GM12878 (cell line): ENCODE measurements at regions not wholly inside any gene's neighbourhood (a gene's known extent, or its start where the extent isn't known, plus 50 kb on each side); places are given as distances from the start of the nearest gene placed in this dataset.

Experiments used
- ATAC-seq: fragments of 200-7000 bp; cut with Tn5 transposase; 3 replicates; pipeline ENCODE4 v1.9.1; 2020; ENCODE audit warnings: mild to moderate bottlenecking, moderate library complexity
- BruUV-seq: library from RNA; stranded (reverse); fragments of 400-500 nt; replicated peaks from 2 replicates; lab custom pipeline; 2021; lab: Mats Ljungman, UMichigan
- CTCF ChIA-PET: fragments of 300-600 bp; sonication (Branson Sonifier 250); formaldehyde crosslinking; extraction: SDS; loops from one replicate; lab custom pipeline; 2021; ENCODE audit warnings: inconsistent platforms; lab: Yijun Ruan, JAX
- POLR2A ChIA-PET: fragments of 350-600 bp; formaldehyde crosslinking; extraction: SDS; loops from one replicate; lab custom pipeline; 2021; ENCODE audit warnings: inconsistent platforms; lab: Charles Lee
- RAD21 ChIA-PET: fragments of 300-600 bp; sonication (Branson Sonifier 250); formaldehyde crosslinking; loops from one replicate; lab custom pipeline; 2023; ENCODE audit warnings: antibody characterized with exemption; ENCODE audit not compliant: unreplicated experiment; lab: Charles Lee
- SMC1A ChIA-PET: fragments of 300-600 bp; sonication (Branson Sonifier 250); formaldehyde crosslinking; loops from one replicate; lab custom pipeline; 2023; ENCODE audit not compliant: unreplicated experiment, uncharacterized antibody; lab: Charles Lee
- DNase-seq: peaks from one replicate; pipeline ENCODE4 v3.0.0-alpha.2; 2011; ENCODE audit warnings: low read depth, low spot score
- FAIRE-seq: peaks from 3 replicates; lab custom pipeline; 2011; peaks lifted over from hg19 to GRCh38; lab: Jason Lieb, UNC
- H2AFZ ChIP-seq: 2 replicates; pipeline ENCODE4 v1.6.0; 2011; ENCODE audit warnings: low read depth, low read length, control low read depth; ENCODE audit not compliant: control insufficient read depth
- H3K27ac ChIP-seq: 2 replicates; pipeline ENCODE4 v1.5.1; 2011; ENCODE audit warnings: control low read depth; ENCODE audit not compliant: control insufficient read depth, insufficient read depth
- H3K27me3 ChIP-seq, 2 experiments: replicated peaks in 1 of 2; 2 replicates each; pipeline versions ENCODE4 v1.6.0 to v1.6.1; 2011; ENCODE audit warnings: low read length in 1 of 2; ENCODE audit not compliant: control insufficient read depth in 2 of 2, insufficient read depth in 2 of 2
- H3K36me3 ChIP-seq, 2 experiments: 2 replicates each; pipeline ENCODE4 v1.5.1; 2011; ENCODE audit warnings: low read length in 1 of 2; ENCODE audit not compliant: control insufficient read depth in 2 of 2, insufficient read depth in 2 of 2
- H3K4me1 ChIP-seq: 2 replicates; pipeline ENCODE4 v1.6.1; 2011; ENCODE audit warnings: mild to moderate bottlenecking, low read length, moderate library complexity, mixed read lengths; ENCODE audit not compliant: control insufficient read depth, insufficient read depth
- H3K4me2 ChIP-seq: 2 replicates; pipeline ENCODE4 v1.6.0; 2011; ENCODE audit warnings: control low read depth; ENCODE audit not compliant: control insufficient read depth, insufficient read depth
- H3K4me3 ChIP-seq: fragments of 200-600 bp; sonication (generic); 2 replicates; pipeline ENCODE4 v1.5.1; 2016
- H3K79me2 ChIP-seq: 2 replicates; pipeline ENCODE4 v1.6.0; 2011; ENCODE audit warnings: low read length; ENCODE audit not compliant: control insufficient read depth, insufficient read depth
- H3K9ac ChIP-seq: 2 replicates; pipeline ENCODE4 v1.8.0; 2011; ENCODE audit warnings: low read length, control low read depth, mixed read lengths; ENCODE audit not compliant: control insufficient read depth, insufficient read depth
- H3K9me3 ChIP-seq: replicated peaks from 3 replicates; pipeline ENCODE4 v1.5.1; 2011; ENCODE audit warnings: mild to moderate bottlenecking, low read length; ENCODE audit not compliant: control insufficient read depth, insufficient read depth
- H4K20me1 ChIP-seq: 2 replicates; pipeline ENCODE4 v1.6.0; 2011; ENCODE audit not compliant: control insufficient read depth, insufficient read depth
- CHD4 ChIP-seq: fragments of 200-600 bp; sonication (generic); IDR thresholded peaks from 2 replicates; pipeline ENCODE4 v1.6.1; 2016; ENCODE audit warnings: mild to moderate bottlenecking
- ETV6 ChIP-seq, 2 experiments: fragments of 450-650 bp in 1 of 2; IDR thresholded peaks in 1 of 2; conservative IDR thresholded peaks in 1 of 2; 2 replicates each; pipeline ENCODE4 v1.6.1; 2014; ENCODE audit warnings: antibody characterized with exemption in 1 of 2, borderline replicate concordance in 1 of 2, low read depth in 1 of 2, mild to moderate bottlenecking in 1 of 2, moderate library complexity in 1 of 2
- NFYA ChIP-seq: IDR thresholded peaks from 2 replicates; pipeline ENCODE4 v1.6.1; 2011; ENCODE audit warnings: low read depth, mild to moderate bottlenecking, low read length, improper control_type of control experiment, borderline replicate concordance
- TCF12 ChIP-seq: IDR thresholded peaks from 2 replicates; pipeline ENCODE4 v1.6.1; 2011; ENCODE audit warnings: low read depth, mild to moderate bottlenecking, low read length
- YY1 ChIP-seq: IDR thresholded peaks from 2 replicates; pipeline ENCODE4 v1.6.1; 2011; ENCODE audit warnings: low read depth, mild to moderate bottlenecking, low read length
- ZNF24 ChIP-seq: fragments of 450-650 bp; IDR thresholded peaks from 2 replicates; pipeline ENCODE4 v1.6.1; 2017; ENCODE audit warnings: antibody characterized with exemption, mild to moderate bottlenecking
- WGBS: methylation state at CpG from one replicate; pipeline ENCODE4 v1.1.6; 2016; ENCODE audit warnings: low lambda C conversion rate; ENCODE audit not compliant: insufficient replicate concordance, insufficient coverage; ENCODE audit errors: missing lambda C conversion rate; 5-methylcytosine and 5-hydroxymethylcytosine counted together
- in situ Hi-C: fragments of 300-500 bp; cut with MboI; formaldehyde crosslinking; loops from 9 replicates; pipeline ENCODE4 v1.14.3; 2018; ENCODE audit warnings: mixed read lengths
- intact Hi-C: fragments of 100-400 bp; cut with micrococcal nuclease; formaldehyde crosslinking; loops from one replicate; pipeline ENCODE4 v1.14.2; 2022; ENCODE audit not compliant: unreplicated experiment

GRCh38 chr10:89129911-89130310 is 77.2 kb downstream of the CH25H start:
- Histone ChIP-seq H3K4me3 (no peak overlapping the region), H2AFZ (no peak overlapping the region), H3K4me1 (no peaks in the 10 kb centered on the region), H3K9me3 (no peaks in the 10 kb centered on the region; the same call in 2 of the 3 replicates), H3K4me2 (no peak overlapping the region), H3K27ac (no peak overlapping the region), H3K36me3 (no peaks in the 10 kb centered on the region), H3K27me3 (no peaks in the 10 kb centered on the region), H4K20me1 (no peaks in the 10 kb centered on the region), H3K79me2 (no peaks in the 10 kb centered on the region), H3K9ac (no peak overlapping the region)
- ATAC-seq (no peak), FAIRE-seq (no peak), DNase-seq (no peak)
- ChIA-PET POLR2A (interaction anchor here (0.6 kb wide), 1 partner anchor 40 kb away, joined by 3 read pairs; no protein-coding TSS in a partner anchor), CTCF (no interaction called here), RAD21 (no interaction called here), SMC1A (no interaction called here)
- TF ChIP-seq CHD4: no peak
- TF ChIP-seq TCF12: no peak
- TF ChIP-seq NFYA: no peak
- no peak for TF ChIP-seq ZNF24
- intact Hi-C loops (no loop called here), in situ Hi-C loops (no loop called here)
- WGBS: 43% methylated on average over 4 of the region's 4 CpGs
- no TSS peak for BruUV-seq

GRCh38 chr10:89122433-89123051 is 84.6 kb downstream of the CH25H start:
- Histone ChIP-seq H3K27me3 (no peaks in the 10 kb centered on the region), H3K4me2 (no peak overlapping the region), H3K36me3 (no peaks in the 10 kb centered on the region)
- in situ Hi-C loops: no loop called here
- intact Hi-C loops: no loop called here
- no peak for DNase-seq
- BruUV-seq: no TSS peak
- ChIA-PET SMC1A (interaction anchor here (0.6 kb wide), 1 partner anchor 46 kb away, joined by 4 read pairs; no protein-coding TSS in a partner anchor), RAD21 (no interaction called here)
- peak; percentile 28; the same call in 1 of the 3 replicates for ATAC-seq
- TF ChIP-seq YY1 (no peak), ETV6 (conservative IDR thresholded peaks at IDR 0.05 in 1 of 2, IDR thresholded peaks at IDR 0.05 in 1 of 2; ENCODE audit: borderline replicate concordance in 1 of 2, low read depth in 1 of 2) (peak in 1 of 2 experiments; percentile 21; a peak in 1 of 4 replicates)
- TF ChIP-seq, all 136 proteins: peak for 1
- Histone ChIP-seq H3K79me2 (no peaks in the 10 kb centered on the region), H3K4me1 (no peaks in the 10 kb centered on the region), H2AFZ (no peak overlapping the region), H3K27ac (no peak overlapping the region), H3K4me3 (no peak overlapping the region), H3K9ac (no peak overlapping the region), H3K9me3 (no peaks in the 10 kb centered on the region), H4K20me1 (no peaks in the 10 kb centered on the region)
- CTCF ChIA-PET: no interaction called here
- FAIRE-seq: no peak
- 47% methylated on average over 4 of the region's 4 CpGs for WGBS
- POLR2A ChIA-PET: no interaction called here
